IMR-90 (cell line): ENCODE measurements at regions not wholly inside any gene's neighbourhood (a gene's known extent, or its start where the extent isn't known, plus 50 kb on each side); places are given as distances from the start of the nearest gene placed in this dataset.

Experiments
- ATAC-seq: fragments of 200-7000 bp; cut with Tn5 transposase; 2 replicates; pipeline ENCODE4 v1.9.1; 2020; ENCODE audit warnings: low read depth, mild to moderate bottlenecking, moderate library complexity
- BruUV-seq: library from RNA; stranded (reverse); fragments of 400-500 nt; replicated peaks from 2 replicates; lab custom pipeline; 2021; lab: Mats Ljungman, UMichigan
- CTCF ChIA-PET: fragments of 300-600 bp; formaldehyde crosslinking; extraction: SDS; loops from one replicate; lab custom pipeline; 2021; ENCODE audit warnings: antibody characterized with exemption; lab: Yijun Ruan, JAX
- POLR2A ChIA-PET: fragments of 300-600 bp; sonication (Branson Sonifier 250); formaldehyde crosslinking; loops from one replicate; lab custom pipeline; 2022; ENCODE audit warnings: antibody characterized with exemption; ENCODE audit not compliant: unreplicated experiment; lab: Charles Lee
- DNase-seq: peaks from one replicate; pipeline ENCODE4 v3.0.0; 2013
- H2AFZ ChIP-seq: replicated peaks from 2 replicates; pipeline ENCODE3; 2013; ENCODE audit warnings: low read length, mild to moderate bottlenecking; ENCODE audit not compliant: poor library complexity
- H2AK5ac ChIP-seq: 2 replicates; pipeline ENCODE4 v1.6.1; 2013; ENCODE audit warnings: low read depth, low read length, inconsistent platforms
- H2AK9ac ChIP-seq: replicated peaks from 2 replicates; pipeline ENCODE3; 2013; ENCODE audit warnings: mild to moderate bottlenecking, low read depth, low read length, moderate library complexity; ENCODE audit not compliant: poor library complexity
- H2BK120ac ChIP-seq: 2 replicates; pipeline ENCODE4 v1.6.1; 2013; ENCODE audit warnings: low read depth, low read length, inconsistent platforms
- H2BK15ac ChIP-seq: 3 replicates; pipeline ENCODE4 v1.6.1; 2013; ENCODE audit warnings: low read depth, low read length, inconsistent platforms
- H2BK20ac ChIP-seq: 2 replicates; pipeline ENCODE4 v1.6.1; 2013; ENCODE audit warnings: low read depth, mild to moderate bottlenecking, inconsistent platforms, low read length, moderate library complexity
- H2BK5ac ChIP-seq: 2 replicates; pipeline ENCODE4 v1.6.1; 2013; ENCODE audit warnings: mild to moderate bottlenecking, low read depth, low read length, inconsistent platforms; ENCODE audit not compliant: poor library complexity, severe bottlenecking
- H3K14ac ChIP-seq: replicated peaks from 2 replicates; pipeline ENCODE4 v1.6.1; 2013; ENCODE audit warnings: low read depth, low read length, inconsistent platforms
- H3K18ac ChIP-seq: 2 replicates; pipeline ENCODE4 v1.6.1; 2013; ENCODE audit warnings: low read depth, low read length, control low read depth
- H3K23ac ChIP-seq: 2 replicates; pipeline ENCODE4 v1.6.1; 2013; ENCODE audit warnings: low read depth, low read length, inconsistent platforms
- H3K27ac ChIP-seq: 2 replicates; pipeline ENCODE4 v1.5.1; 2013; ENCODE audit warnings: mild to moderate bottlenecking, control low read depth, low read length; ENCODE audit not compliant: insufficient read depth
- H3K27me3 ChIP-seq: 2 replicates; pipeline ENCODE4 v1.6.1; 2013; ENCODE audit warnings: low read length; ENCODE audit not compliant: control insufficient read depth, insufficient read depth
- H3K36me3 ChIP-seq: 2 replicates; pipeline ENCODE4 v1.6.1; 2013; ENCODE audit warnings: low read length, mixed read lengths; ENCODE audit not compliant: control insufficient read depth, insufficient read depth
- H3K4ac ChIP-seq: 2 replicates; pipeline ENCODE4 v1.6.1; 2013; ENCODE audit warnings: low read depth, low read length, inconsistent platforms
- H3K4me1 ChIP-seq: 2 replicates; pipeline ENCODE4 v1.6.1; 2013; ENCODE audit warnings: low read length, mixed read lengths; ENCODE audit not compliant: control insufficient read depth, insufficient read depth
- H3K4me2 ChIP-seq: 2 replicates; pipeline ENCODE4 v1.6.1; 2013; ENCODE audit warnings: low read depth, mild to moderate bottlenecking, control low read depth, low read length, moderate library complexity
- H3K4me3 ChIP-seq: 2 replicates; pipeline ENCODE4 v1.5.1; 2013; ENCODE audit warnings: low read depth, mild to moderate bottlenecking, control low read depth, low read length, moderate library complexity; ENCODE audit not compliant: insufficient read depth
- H3K56ac ChIP-seq: 2 replicates; pipeline ENCODE4 v1.6.1; 2013; ENCODE audit warnings: low read length, inconsistent platforms; ENCODE audit not compliant: insufficient read depth; ENCODE audit errors: extremely low read depth
- H3K79me1 ChIP-seq, 2 experiments: 2 replicates each; pipeline ENCODE4 v1.6.1; 2013; ENCODE audit warnings: low read length in 2 of 2, inconsistent platforms in 1 of 2, low read depth in 1 of 2
- H3K9ac ChIP-seq: 2 replicates; pipeline ENCODE4 v1.6.1; 2013; ENCODE audit warnings: low read depth, low read length, control low read depth
- H3K9me1 ChIP-seq: 2 replicates; pipeline ENCODE4 v1.6.1; 2013; ENCODE audit warnings: low read length, inconsistent platforms; ENCODE audit not compliant: insufficient read depth
- H3K9me3 ChIP-seq: 2 replicates; pipeline ENCODE4 v1.6.1; 2013; ENCODE audit warnings: low read length; ENCODE audit not compliant: control insufficient read depth, insufficient read depth
- H4K20me1 ChIP-seq: 2 replicates; pipeline ENCODE4 v1.6.1; 2013; ENCODE audit warnings: low read length, inconsistent platforms; ENCODE audit not compliant: insufficient read depth
- H4K5ac ChIP-seq: 2 replicates; pipeline ENCODE4 v1.6.1; 2013; ENCODE audit warnings: mild to moderate bottlenecking, low read depth, low read length, control low read depth
- H4K8ac ChIP-seq, 2 experiments: 2 replicates each; pipeline ENCODE4 v1.6.1; 2013; ENCODE audit warnings: low read depth in 2 of 2, low read length in 2 of 2, control low read depth in 1 of 2, inconsistent platforms in 1 of 2
- H4K91ac ChIP-seq: 2 replicates; pipeline ENCODE4 v1.6.1; 2013; ENCODE audit warnings: low read depth, low read length, inconsistent platforms; ENCODE audit not compliant: insufficient read depth
- BHLHE40 ChIP-seq: fragments of 150-350 bp; IDR thresholded peaks from 2 replicates; pipeline ENCODE4 v1.6.1; 2016; ENCODE audit warnings: mild to moderate bottlenecking, low read depth, low read length
- CHD1 ChIP-seq: IDR thresholded peaks from 2 replicates; pipeline ENCODE4 v1.6.1; 2012; ENCODE audit warnings: low read depth, low read length, improper control_type of control experiment
- MAFK ChIP-seq: IDR thresholded peaks from 2 replicates; pipeline ENCODE4 v1.6.1; 2012; ENCODE audit warnings: low read depth, low read length, improper control_type of control experiment
- MAZ ChIP-seq: IDR thresholded peaks from 2 replicates; pipeline ENCODE4 v1.6.1; 2012; ENCODE audit warnings: low read depth, mild to moderate bottlenecking, low read length, improper control_type of control experiment, moderate library complexity, borderline replicate concordance
- MXI1 ChIP-seq: IDR thresholded peaks from 2 replicates; pipeline ENCODE4 v1.6.1; 2012; ENCODE audit warnings: low read depth, mild to moderate bottlenecking, low read length, moderate library complexity, borderline replicate concordance
- NFE2L2 ChIP-seq: fragments of 150-350 bp; IDR thresholded peaks from 2 replicates; pipeline ENCODE4 v1.6.1; 2016; ENCODE audit warnings: low read depth, mild to moderate bottlenecking, low read length
- POLR2A ChIP-seq: IDR thresholded peaks from 2 replicates; pipeline ENCODE4 v1.6.1; 2012; ENCODE audit warnings: mild to moderate bottlenecking, low read depth, low read length
- RCOR1 ChIP-seq: IDR thresholded peaks from 2 replicates; pipeline ENCODE4 v1.6.1; 2012; ENCODE audit warnings: mild to moderate bottlenecking, low read length, improper control_type of control experiment; ENCODE audit not compliant: insufficient replicate concordance
- RFX5 ChIP-seq: IDR thresholded peaks from 2 replicates; pipeline ENCODE4 v1.8.0; 2012; ENCODE audit warnings: low read depth, mild to moderate bottlenecking, low read length, moderate library complexity
- WGBS, 2 experiments: methylation state at CpG; one replicate each; pipeline versions ENCODE4 v1.1.5 to v1.1.7; 2013; ENCODE audit warnings: missing lambda C conversion rate in 2 of 2; ENCODE audit not compliant: insufficient read length in 1 of 2; ENCODE audit errors: extremely low coverage in 2 of 2; 5-methylcytosine and 5-hydroxymethylcytosine counted together
- dilution Hi-C: fragments of 300-500 bp; cut with HindIII; formaldehyde crosslinking; loops from one replicate; pipeline ENCODE4 v1.14.3; 2018; ENCODE audit warnings: low sequenced_read_pairs; ENCODE audit not compliant: unreplicated experiment
- in situ Hi-C: fragments of 300-500 bp; cut with MboI; formaldehyde crosslinking; loops from 3 replicates; pipeline ENCODE4 v1.14.3; 2019; ENCODE audit warnings: low sequenced_read_pairs, inconsistent platforms, mixed read lengths
- intact Hi-C: fragments of 100-400 bp; cut with micrococcal nuclease; formaldehyde crosslinking; loops from 2 replicates; pipeline ENCODE4 v1.10.0; 2022

DNA sequence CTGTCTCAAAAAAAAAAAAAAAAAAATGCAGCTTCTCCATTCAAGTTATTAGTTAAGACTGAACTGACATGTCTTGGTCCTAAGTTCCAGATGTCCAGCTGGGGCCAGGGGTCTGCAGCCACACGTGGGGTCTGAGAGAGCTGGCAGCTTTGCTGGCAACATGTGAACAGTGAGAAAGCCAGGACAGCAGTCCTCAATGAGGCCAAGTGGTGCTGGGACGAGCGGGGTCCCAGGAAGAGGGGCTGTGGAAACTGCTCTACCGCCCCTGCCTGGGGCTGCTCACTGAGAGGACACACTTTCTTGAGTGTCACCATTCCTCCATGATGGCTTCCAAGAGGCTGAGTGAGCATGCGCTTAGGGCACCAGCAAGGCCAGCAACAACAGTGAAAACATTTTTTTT lies 100.7 kb upstream of the TAF1B start:
- intact Hi-C loops (no loop called here), in situ Hi-C loops (no loop called here), dilution Hi-C loops (no loop called here)
- Histone ChIP-seq H3K4me3 (no peak overlapping the region), H3K56ac (no peak overlapping the region), H3K4me1 (peaks cover 3% of the 10 kb centered on the region; the same call in 1 of the 2 replicates), H2BK120ac (no peak overlapping the region), H3K18ac (no peak overlapping the region), H2BK15ac (no peak overlapping the region), H3K36me3 (no peaks in the 10 kb centered on the region), H2AK9ac (no peak overlapping the region), H3K4ac (no peak overlapping the region), H4K8ac (no peak overlapping the region), H3K23ac (no peak overlapping the region), H3K9ac (no peak overlapping the region), H3K4me2 (no peak overlapping the region), H2BK5ac (no peak overlapping the region), H3K14ac (no peak overlapping the region), H2AFZ (no peak overlapping the region), H4K5ac (no peak overlapping the region), H3K27ac (no peak overlapping the region), H3K9me3 (no peaks in the 10 kb centered on the region), H4K20me1 (no peaks in the 10 kb centered on the region), H3K27me3 (peaks cover 16% of the 10 kb centered on the region), H3K9me1 (0 out of 2 replicates have a peak, but pooled peaks cover 3% of the 10 kb centered on the region), H3K79me1 (no peaks in the 10 kb centered on the region), H4K91ac (no peak overlapping the region), H2BK20ac (no peak overlapping the region), H2AK5ac (no peak overlapping the region)
- ATAC-seq = no peak
- no peak for TF ChIP-seq RFX5
- no peak for TF ChIP-seq CHD1
- TF ChIP-seq BHLHE40 = no peak
- no peak for TF ChIP-seq RCOR1
- TF ChIP-seq MXI1 = no peak
- no peak for TF ChIP-seq MAZ
- no peak for TF ChIP-seq POLR2A
- no peak for TF ChIP-seq NFE2L2
- no peak for TF ChIP-seq MAFK
- POLR2A ChIA-PET = no interaction called here
- no peak for DNase-seq
- CTCF ChIA-PET = no interaction called here
- 65% methylated on average over 5 of the region's 5 CpGs; no CpG with 5 or more reads in 1 of the 2 experiments for whole genome bisulfite sequencing, 2 experiments
- no TSS peak for BruUV-seq
